ENCODE measurements at regions not wholly inside any gene's neighbourhood (a gene's known extent, or its start where the extent isn't known, plus 50 kb on each side); places are given as distances from the start of the nearest gene placed in this dataset.

DNA sequence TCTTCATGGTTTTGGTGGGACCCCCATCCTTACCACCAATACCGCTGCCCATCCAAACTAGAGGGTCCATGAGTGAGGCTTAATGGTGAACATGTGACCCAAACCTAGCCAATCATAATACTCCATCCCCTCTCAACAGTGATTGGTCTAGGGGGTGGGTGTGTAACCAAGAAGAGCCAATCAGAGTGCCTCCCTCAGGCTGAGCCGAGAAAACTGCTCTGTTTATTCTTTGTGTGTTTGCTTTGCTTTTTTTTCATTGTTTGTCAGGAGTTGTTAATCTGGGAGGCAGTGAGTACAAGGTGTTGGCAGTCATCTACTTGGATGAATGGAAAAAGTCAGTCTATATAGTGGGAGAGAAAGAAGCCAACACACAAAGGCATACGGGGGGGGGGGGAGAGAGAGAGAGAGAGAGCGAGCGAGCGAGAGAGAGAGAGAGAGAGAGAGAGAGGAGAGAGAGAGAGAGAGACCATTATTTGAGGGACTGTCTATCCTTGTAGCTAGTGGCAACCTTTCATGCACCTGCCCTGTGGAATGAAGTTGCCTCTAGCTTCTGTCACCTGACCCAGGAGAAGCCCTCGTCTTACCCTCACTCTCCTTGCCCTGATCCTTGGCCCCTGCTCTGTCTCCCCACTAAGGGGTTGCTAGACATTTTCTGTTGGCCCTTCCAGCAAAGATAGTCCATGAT lies 441.7 kb downstream of the TYW1 start:
- TF ChIP-seq POLR2A (IDR thresholded peaks at IDR 0.05): no peak
- TF ChIP-seq, protein P1, sequence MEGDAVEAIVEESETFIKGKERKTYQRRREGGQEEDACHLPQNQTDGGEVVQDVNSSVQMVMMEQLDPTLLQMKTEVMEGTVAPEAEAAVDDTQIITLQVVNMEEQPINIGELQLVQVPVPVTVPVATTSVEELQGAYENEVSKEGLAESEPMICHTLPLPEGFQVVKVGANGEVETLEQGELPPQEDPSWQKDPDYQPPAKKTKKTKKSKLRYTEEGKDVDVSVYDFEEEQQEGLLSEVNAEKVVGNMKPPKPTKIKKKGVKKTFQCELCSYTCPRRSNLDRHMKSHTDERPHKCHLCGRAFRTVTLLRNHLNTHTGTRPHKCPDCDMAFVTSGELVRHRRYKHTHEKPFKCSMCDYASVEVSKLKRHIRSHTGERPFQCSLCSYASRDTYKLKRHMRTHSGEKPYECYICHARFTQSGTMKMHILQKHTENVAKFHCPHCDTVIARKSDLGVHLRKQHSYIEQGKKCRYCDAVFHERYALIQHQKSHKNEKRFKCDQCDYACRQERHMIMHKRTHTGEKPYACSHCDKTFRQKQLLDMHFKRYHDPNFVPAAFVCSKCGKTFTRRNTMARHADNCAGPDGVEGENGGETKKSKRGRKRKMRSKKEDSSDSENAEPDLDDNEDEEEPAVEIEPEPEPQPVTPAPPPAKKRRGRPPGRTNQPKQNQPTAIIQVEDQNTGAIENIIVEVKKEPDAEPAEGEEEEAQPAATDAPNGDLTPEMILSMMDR (IDR thresholded peaks at IDR 0.05): no peak
